ENCODE measurements at regions not wholly inside any gene's neighbourhood (a gene's known extent, or its start where the extent isn't known, plus 50 kb on each side); places are given as distances from the start of the nearest gene placed in this dataset.

DNA sequence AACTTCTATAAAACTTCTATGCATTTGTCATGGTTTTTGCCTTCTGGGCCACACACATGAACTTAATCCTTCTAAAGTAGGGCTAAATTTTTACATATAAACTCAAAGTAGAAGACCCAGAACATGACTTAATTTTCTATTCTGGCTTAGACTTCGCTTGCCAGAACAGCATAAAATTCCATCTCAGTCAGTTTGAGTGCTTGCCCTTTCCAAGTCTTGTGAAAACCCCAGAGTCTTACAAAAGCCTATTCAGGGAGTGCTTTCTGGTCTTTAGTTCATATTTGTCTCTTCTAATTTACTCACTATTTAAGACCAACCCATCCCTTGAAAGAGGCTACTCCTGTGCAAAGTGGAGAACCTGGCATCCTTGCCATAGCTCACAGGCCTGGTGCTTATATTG lies 201.6 kb upstream of the MEOX2 start:
- Histone ChIP-seq H3K4me2 (ENCODE audit: extremely low read depth, insufficient read depth, low read length) (no peak overlapping the region), H2AFZ (ENCODE audit: low read length) (no peak overlapping the region), H4K20me1 (ENCODE audit: control insufficient read depth, extremely low read depth, insufficient read depth, low read length) (no peaks in the 10 kb centered on the region), H3K27me3 (ENCODE audit: control insufficient read depth, insufficient read depth, low read length) (no peaks in the 10 kb centered on the region), H3K4me1 (ENCODE audit: control insufficient read depth, extremely low read depth, insufficient read depth, low read length) (no peaks in the 10 kb centered on the region), H3K4me3 (replicated peaks in 1 of 4; ENCODE audit: control extremely low read depth in 1 of 4, insufficient read depth in 1 of 4, low read depth in 3 of 4, low read length in 4 of 4) (no peak overlapping the region), H3K27ac (ENCODE audit: insufficient read depth, low read length) (no peak overlapping the region), H3K9me3 (ENCODE audit: control insufficient read depth, insufficient read depth, low read depth, low read length) (no peaks in the 10 kb centered on the region), H3K9ac (ENCODE audit: insufficient read depth, low read length) (no peak overlapping the region), H3K79me2 (ENCODE audit: control insufficient read depth, insufficient read depth, low read length) (no peaks in the 10 kb centered on the region), H3K36me3 (ENCODE audit: control insufficient read depth, insufficient read depth, low read length) (no peaks in the 10 kb centered on the region)
- no peak for DNase-seq (ENCODE audit: low read depth in 2 of 2)
- no peak for TF ChIP-seq EZH2 (IDR thresholded peaks at IDR 0.05; ENCODE audit: low read length, missing control alignments)
- TF ChIP-seq CTCF (conservative IDR thresholded peaks at IDR 0.05 in 1 of 2, IDR thresholded peaks at IDR 0.05 in 1 of 2; ENCODE audit: low read depth in 1 of 2, low read length in 2 of 2) = no peak

- no peak for DNase-seq (ENCODE audit: low read depth in 2 of 2)
- H3K36me3 ChIP-seq (ENCODE audit: control insufficient read depth, insufficient read depth, low read length) = no peaks in the 10 kb centered on the region
- H3K9me3 ChIP-seq (ENCODE audit: control insufficient read depth, insufficient read depth, low read depth, low read length) = no peaks in the 10 kb centered on the region
- TF ChIP-seq EZH2 (IDR thresholded peaks at IDR 0.05; ENCODE audit: low read length, missing control alignments) = no peak
- no peak for TF ChIP-seq CTCF (conservative IDR thresholded peaks at IDR 0.05 in 1 of 2, IDR thresholded peaks at IDR 0.05 in 1 of 2; ENCODE audit: low read depth in 1 of 2, low read length in 2 of 2)
- no peaks in the 10 kb centered on the region for H3K79me2 ChIP-seq (ENCODE audit: control insufficient read depth, insufficient read depth, low read length)
- H4K20me1 ChIP-seq (ENCODE audit: control insufficient read depth, extremely low read depth, insufficient read depth, low read length) = no peaks in the 10 kb centered on the region
- H3K4me3 ChIP-seq (replicated peaks in 1 of 4; ENCODE audit: control extremely low read depth in 1 of 4, insufficient read depth in 1 of 4, low read depth in 3 of 4, low read length in 4 of 4) = no peak overlapping the region
- no peaks in the 10 kb centered on the region for H3K4me1 ChIP-seq (ENCODE audit: control insufficient read depth, extremely low read depth, insufficient read depth, low read length)
- H3K9ac ChIP-seq (ENCODE audit: insufficient read depth, low read length) = no peak overlapping the region
- no peak overlapping the region for H3K27ac ChIP-seq (ENCODE audit: insufficient read depth, low read length)
- no peak overlapping the region for H3K4me2 ChIP-seq (ENCODE audit: extremely low read depth, insufficient read depth, low read length)
- H2AFZ ChIP-seq (ENCODE audit: low read length) = no peak overlapping the region
- H3K27me3 ChIP-seq (ENCODE audit: control insufficient read depth, insufficient read depth, low read length) = no peaks in the 10 kb centered on the region
These were observed 200.1 kb upstream of the MEOX2 start for GRCh38 chr7:15886626-15887025.

DNA sequence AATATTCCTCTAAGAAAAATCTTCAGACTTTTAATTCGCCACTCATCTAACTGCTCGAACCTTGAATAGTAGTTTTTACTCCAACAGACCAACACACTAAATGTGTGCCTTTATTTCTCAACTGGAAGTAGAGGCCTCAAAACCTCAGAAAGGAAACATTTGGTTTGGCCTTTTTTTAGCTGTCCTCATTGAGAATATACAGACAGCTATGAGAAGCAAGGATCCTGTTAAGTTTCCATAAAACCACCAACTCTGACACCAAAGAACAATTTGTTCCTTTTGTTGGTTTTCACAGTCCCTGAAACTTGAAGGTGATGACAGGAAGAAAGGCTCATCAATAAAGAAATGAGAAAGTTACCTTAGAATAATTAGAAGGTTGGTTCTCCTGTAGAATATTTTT lies 199.2 kb upstream of the MEOX2 start:
- no peaks in the 10 kb centered on the region for H3K9me3 ChIP-seq (ENCODE audit: control insufficient read depth, insufficient read depth, low read depth, low read length)
- no peak for TF ChIP-seq CTCF (conservative IDR thresholded peaks at IDR 0.05 in 1 of 2, IDR thresholded peaks at IDR 0.05 in 1 of 2; ENCODE audit: low read depth in 1 of 2, low read length in 2 of 2)
- no peak for TF ChIP-seq EZH2 (IDR thresholded peaks at IDR 0.05; ENCODE audit: low read length, missing control alignments)
- no peak overlapping the region for H2AFZ ChIP-seq (ENCODE audit: low read length)
- no peak overlapping the region for H3K27ac ChIP-seq (ENCODE audit: insufficient read depth, low read length)
- H3K4me2 ChIP-seq (ENCODE audit: extremely low read depth, insufficient read depth, low read length) = no peak overlapping the region
- no peaks in the 10 kb centered on the region for H3K79me2 ChIP-seq (ENCODE audit: control insufficient read depth, insufficient read depth, low read length)
- no peak overlapping the region for H3K9ac ChIP-seq (ENCODE audit: insufficient read depth, low read length)
- DNase-seq (ENCODE audit: low read depth in 2 of 2) = no peak
- no peak overlapping the region for H3K4me3 ChIP-seq (replicated peaks in 1 of 4; ENCODE audit: control extremely low read depth in 1 of 4, insufficient read depth in 1 of 4, low read depth in 3 of 4, low read length in 4 of 4)
- no peaks in the 10 kb centered on the region for H3K36me3 ChIP-seq (ENCODE audit: control insufficient read depth, insufficient read depth, low read length)
- H3K4me1 ChIP-seq (ENCODE audit: control insufficient read depth, extremely low read depth, insufficient read depth, low read length) = no peaks in the 10 kb centered on the region
- no peaks in the 10 kb centered on the region for H4K20me1 ChIP-seq (ENCODE audit: control insufficient read depth, extremely low read depth, insufficient read depth, low read length)
- H3K27me3 ChIP-seq (ENCODE audit: control insufficient read depth, insufficient read depth, low read length) = no peaks in the 10 kb centered on the region
